Retinal pigment epithelial cell (primary cell): ENCODE measurements at regions not wholly inside any gene's neighbourhood (a gene's known extent, or its start where the extent isn't known, plus 50 kb on each side); places are given as distances from the start of the nearest gene placed in this dataset.

ENCODE experiments used
- DNase-seq: peaks from one replicate; pipeline ENCODE4 v3.0.0-alpha.2; 2010; ENCODE audit warnings: low read depth
- H3K4me3 ChIP-seq: 2 replicates; pipeline ENCODE4 v1.5.1; 2011; ENCODE audit warnings: mild to moderate bottlenecking, low read length, control low read depth, moderate library complexity
- CTCF ChIP-seq: conservative IDR thresholded peaks from 2 replicates; pipeline ENCODE4 v1.5.1; 2011; ENCODE audit warnings: low read depth, low read length, control low read depth, inconsistent platforms

- H3K4me3 ChIP-seq, result no peak overlapping the region
- TF ChIP-seq CTCF, result no peak
- DNase-seq, result no peak
Observed at GRCh38 chr4:11259837-11260236, 168.9 kb downstream of the HS3ST1 start.

GRCh38 chr4:11252149-11252548 lies 176.5 kb downstream of the HS3ST1 start:
- H3K4me3 ChIP-seq, result no peak overlapping the region
- DNase-seq, result no peak
- TF ChIP-seq CTCF, result no peak

- DNase-seq, result no peak
- no peak overlapping the region for H3K4me3 ChIP-seq
- no peak for TF ChIP-seq CTCF
Observed at GRCh38 chr4:11250510-11250909, 178.2 kb downstream of the HS3ST1 start.

- no peak overlapping the region for H3K4me3 ChIP-seq
- no peak for DNase-seq
- TF ChIP-seq CTCF, result no peak
Observed at GRCh38 chr4:11232015-11232414, 196.7 kb downstream of the HS3ST1 start.

GRCh38 chr4:11230866-11231265 lies 197.8 kb downstream of the HS3ST1 start:
- no peak overlapping the region for H3K4me3 ChIP-seq
- no peak for TF ChIP-seq CTCF
- DNase-seq, result no peak

- no peak overlapping the region for H3K4me3 ChIP-seq
- DNase-seq, result no peak
- TF ChIP-seq CTCF, result no peak
Observed at GRCh38 chr4:11228530-11228929, 200.2 kb downstream of the HS3ST1 start.

GRCh38 chr4:11223311-11223710 lies 205.4 kb downstream of the HS3ST1 start:
- TF ChIP-seq CTCF, result no peak
- DNase-seq, result no peak

More at GRCh38 chr4:11223311-11223710, 205.4 kb downstream of the HS3ST1 start:
- H3K4me3 ChIP-seq, result no peak overlapping the region
